GM21360 (cell line): ENCODE measurements at regions not wholly inside any gene's neighbourhood (a gene's known extent, or its start where the extent isn't known, plus 50 kb on each side); places are given as distances from the start of the nearest gene placed in this dataset.
"Not testable (repeated sequence)": the region's sequence is repeated elsewhere in the genome, so short reads cannot be mapped to it uniquely, and the experiment has no call there.

Source experiments
- ATAC-seq: cut with Tn5 transposase; IDR thresholded peaks from one replicate; pipeline ENCODE4 v1.9.1; 2021; ENCODE audit warnings: mild to moderate bottlenecking, moderate library complexity; ENCODE audit not compliant: unreplicated experiment

- no peak for ATAC-seq
Observed at GRCh38 chr5:12623408-12623807, 719.2 kb upstream of the CTNND2 start.

GRCh38 chr5:12616093-12616492, 711.8 kb upstream of the CTNND2 start:
- ATAC-seq = no peak

GRCh38 chr5:12615141-12615820, 711.0 kb upstream of the CTNND2 start:
- no peak for ATAC-seq

- no peak for ATAC-seq
Observed at GRCh38 chr5:12614608-12615007, 710.4 kb upstream of the CTNND2 start.

- ATAC-seq = no peak
Observed at GRCh38 chr5:12611132-12611531, 706.9 kb upstream of the CTNND2 start.

- not testable (repeated sequence) for ATAC-seq
Observed at GRCh38 chr5:12607817-12608216, 703.6 kb upstream of the CTNND2 start.

- no peak for ATAC-seq
Observed at GRCh38 chr5:12592228-12592627, 688.0 kb upstream of the CTNND2 start.

GRCh38 chr5:12586406-12586805, 682.2 kb upstream of the CTNND2 start:
- ATAC-seq = no peak

GRCh38 chr5:12578803-12579202, 674.6 kb upstream of the CTNND2 start:
- ATAC-seq = not testable (repeated sequence)

- ATAC-seq = not testable (repeated sequence)
Observed at GRCh38 chr5:12576953-12577352, 672.7 kb upstream of the CTNND2 start.

GRCh38 chr5:12574298-12575093, 670.2 kb upstream of the CTNND2 start:
- not testable (repeated sequence) for ATAC-seq

GRCh38 chr5:12573916-12574297, 669.7 kb upstream of the CTNND2 start:
- ATAC-seq = not testable (repeated sequence)

- no peak for ATAC-seq
Observed at GRCh38 chr5:12570688-12571087, 666.4 kb upstream of the CTNND2 start.

GRCh38 chr5:12566441-12566840, 662.2 kb upstream of the CTNND2 start:
- ATAC-seq = no peak

- no peak for ATAC-seq
Observed at GRCh38 chr5:12557012-12557411, 652.8 kb upstream of the CTNND2 start.

- no peak for ATAC-seq
Observed at GRCh38 chr5:12526113-12526512, 621.9 kb upstream of the CTNND2 start.

GRCh38 chr5:12522116-12522515, 617.9 kb upstream of the CTNND2 start:
- ATAC-seq = no peak

GRCh38 chr5:12504983-12505382, 600.7 kb upstream of the CTNND2 start:
- not testable (repeated sequence) for ATAC-seq

- no peak for ATAC-seq
Observed at GRCh38 chr5:12488161-12488560, 583.9 kb upstream of the CTNND2 start.

- ATAC-seq = no peak
Observed at GRCh38 chr5:12480487-12480886, 576.2 kb upstream of the CTNND2 start.

GRCh38 chr5:12477554-12477953, 573.3 kb upstream of the CTNND2 start:
- no peak for ATAC-seq

GRCh38 chr5:12467799-12468198, 563.6 kb upstream of the CTNND2 start:
- no peak for ATAC-seq
